Progenitor cell of endocrine pancreas (in vitro differentiated cells): ENCODE measurements at regions not wholly inside any gene's neighbourhood (a gene's known extent, or its start where the extent isn't known, plus 50 kb on each side); places are given as distances from the start of the nearest gene placed in this dataset.

Source experiments
- DNase-seq: peaks from one replicate; pipeline ENCODE4 v3.0.0; 2021; ENCODE audit warnings: low spot score; ENCODE audit not compliant: unreplicated experiment
- H3K27ac Mint-ChIP-seq: 2 replicates; pipeline ENCODE4 v1.8.0; 2021; ENCODE audit warnings: mild to moderate bottlenecking, moderate library complexity, mixed read lengths
- H3K27me3 Mint-ChIP-seq: 2 replicates; pipeline ENCODE4 v1.8.0; 2021; ENCODE audit warnings: mixed read lengths
- H3K36me3 Mint-ChIP-seq: 2 replicates; pipeline ENCODE4 v1.8.0; 2022; ENCODE audit warnings: mixed read lengths; ENCODE audit not compliant: insufficient read depth
- H3K4me1 Mint-ChIP-seq: 2 replicates; pipeline ENCODE4 v1.8.0; 2021; ENCODE audit warnings: low read depth, mixed read lengths
- H3K4me3 Mint-ChIP-seq: 2 replicates; pipeline ENCODE4 v1.8.0; 2021; ENCODE audit warnings: low read depth, mild to moderate bottlenecking, moderate library complexity, mixed read lengths
- H3K9me3 Mint-ChIP-seq: 2 replicates; pipeline ENCODE4 v1.8.0; 2021; ENCODE audit warnings: low read depth, mixed read lengths
- CTCF ChIP-seq: fragments of 200-600 bp; sonication (generic); IDR thresholded peaks from one replicate; pipeline ENCODE4 v1.5.0; 2021; ENCODE audit warnings: antibody characterized with exemption, mild to moderate bottlenecking; ENCODE audit not compliant: unreplicated experiment

GRCh38 chr10:112078003-112078402 lies 105.6 kb downstream of the GPAM start:
- H3K27me3 Mint-ChIP-seq, result peaks cover 5% of the 10 kb centered on the region
- no peak for TF ChIP-seq CTCF
- no peaks in the 10 kb centered on the region for H3K4me1 Mint-ChIP-seq
- H3K36me3 Mint-ChIP-seq, result no peaks in the 10 kb centered on the region
- H3K9me3 Mint-ChIP-seq, result no peaks in the 10 kb centered on the region
- DNase-seq, result no peak
- H3K27ac Mint-ChIP-seq, result no peak overlapping the region
- H3K4me3 Mint-ChIP-seq, result no peak overlapping the region

DNA sequence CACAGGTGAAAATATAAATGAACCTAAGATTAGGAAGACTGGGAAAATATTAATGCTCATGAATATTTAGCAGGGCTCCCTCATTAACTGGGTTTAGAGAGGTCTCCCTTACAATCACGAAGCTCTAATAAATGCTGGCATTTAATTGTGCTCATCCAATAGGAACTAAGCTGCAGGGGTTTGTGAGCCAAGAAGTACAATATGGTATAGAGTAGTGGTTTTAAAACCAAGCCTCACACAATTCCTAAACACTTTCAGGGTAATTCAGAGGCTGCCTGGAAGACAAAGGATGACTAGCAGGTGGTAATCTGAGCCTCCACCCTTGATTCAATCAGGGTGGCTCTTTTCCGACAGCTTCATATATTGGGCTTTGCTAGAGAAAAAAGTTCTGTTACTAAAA lies 103.3 kb downstream of the GPAM start:
- TF ChIP-seq CTCF, result no peak
- Mint-ChIP-seq H3K4me1 (no peaks in the 10 kb centered on the region), H3K36me3 (no peaks in the 10 kb centered on the region), H3K4me3 (no peak overlapping the region), H3K9me3 (no peaks in the 10 kb centered on the region), H3K27me3 (peaks cover 5% of the 10 kb centered on the region), H3K27ac (no peak overlapping the region)
- DNase-seq, result no peak

DNA sequence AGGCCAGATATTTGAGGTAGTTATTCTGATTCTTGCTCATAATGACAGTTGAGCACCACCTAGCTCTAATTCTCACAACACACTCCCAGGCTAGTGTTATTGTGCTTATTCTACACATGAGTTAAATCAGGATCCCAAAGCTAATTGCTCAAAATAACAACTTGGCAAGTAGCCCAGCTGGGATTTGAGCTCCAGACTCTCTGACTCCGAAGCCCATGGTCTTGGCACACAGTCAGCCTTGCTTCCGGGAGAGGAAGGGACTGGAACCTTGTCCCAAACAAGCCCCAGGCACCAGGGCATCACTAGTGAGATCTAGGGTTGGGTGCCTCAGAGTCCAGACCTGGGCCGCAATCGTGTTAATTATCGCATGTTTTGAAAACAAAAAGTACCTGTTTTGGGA lies 101.4 kb downstream of the GPAM start:
- no peak for TF ChIP-seq CTCF
- Mint-ChIP-seq H3K9me3 (no peaks in the 10 kb centered on the region), H3K36me3 (no peaks in the 10 kb centered on the region), H3K27ac (no peak overlapping the region), H3K4me1 (no peaks in the 10 kb centered on the region), H3K4me3 (no peak overlapping the region), H3K27me3 (peaks cover 10% of the 10 kb centered on the region)
- DNase-seq, result no peak

- peaks cover 10% of the 10 kb centered on the region for H3K27me3 Mint-ChIP-seq
- H3K4me3 Mint-ChIP-seq, result no peak overlapping the region
- TF ChIP-seq CTCF, result no peak
- no peak overlapping the region for H3K27ac Mint-ChIP-seq
- H3K4me1 Mint-ChIP-seq, result no peaks in the 10 kb centered on the region
- H3K9me3 Mint-ChIP-seq, result no peaks in the 10 kb centered on the region
- H3K36me3 Mint-ChIP-seq, result no peaks in the 10 kb centered on the region
- DNase-seq, result no peak
Measured at GRCh38 chr10:112083472-112083871, 100.1 kb downstream of the GPAM start.

DNA sequence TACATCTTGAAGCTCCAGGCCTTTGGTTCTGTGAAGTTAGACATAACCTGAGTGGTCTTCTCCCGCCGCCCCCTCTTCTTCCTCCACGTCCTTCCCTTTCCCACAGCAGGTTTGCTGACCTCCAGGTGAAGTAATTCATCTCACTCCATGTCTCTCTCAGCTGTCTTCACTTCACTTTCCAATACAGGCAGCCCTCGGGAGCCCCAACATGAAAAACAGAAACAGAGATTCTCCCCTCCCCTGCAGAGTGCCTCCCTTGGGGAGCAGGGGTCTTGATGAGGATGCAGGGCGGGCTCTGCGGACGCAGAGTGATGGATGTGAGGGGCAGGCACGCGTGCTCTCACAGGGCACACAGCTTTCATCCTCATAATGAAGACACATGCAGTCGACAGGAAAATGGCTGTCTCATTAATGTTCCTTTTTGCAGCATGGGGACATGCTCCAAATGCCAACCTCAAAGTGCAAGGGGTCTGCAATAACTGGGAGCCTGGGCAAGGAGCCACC lies 95.6 kb downstream of the GPAM start:
- no peaks in the 10 kb centered on the region for H3K9me3 Mint-ChIP-seq
- no peaks in the 10 kb centered on the region for H3K4me1 Mint-ChIP-seq
- no peak for DNase-seq
- no peak overlapping the region for H3K27ac Mint-ChIP-seq
- no peak for TF ChIP-seq CTCF
- H3K27me3 Mint-ChIP-seq, result peaks cover 7% of the 10 kb centered on the region
- H3K4me3 Mint-ChIP-seq, result no peak overlapping the region
- no peaks in the 10 kb centered on the region for H3K36me3 Mint-ChIP-seq
